ENCODE measurements at regions not wholly inside any gene's neighbourhood (a gene's known extent, or its start where the extent isn't known, plus 50 kb on each side); places are given as distances from the start of the nearest gene placed in this dataset.

GRCh38 chr9:26292943-26293342 is 599.7 kb downstream of the CAAP1 start:
- Histone ChIP-seq H3K27ac (ENCODE audit: low read length) (no peak overlapping the region), H3K27me3 (ENCODE audit: control insufficient read depth, insufficient read depth, low read length) (no peaks in the 10 kb centered on the region), H3K4me1 (ENCODE audit: control insufficient read depth, insufficient read depth, low read length) (no peaks in the 10 kb centered on the region), H3K36me3 (ENCODE audit: control insufficient read depth, insufficient read depth, low read length) (no peaks in the 10 kb centered on the region), H3K9me3 (ENCODE audit: control insufficient read depth, insufficient read depth, low read depth, low read length) (no peaks in the 10 kb centered on the region), H3K4me3 (ENCODE audit: low read depth in 2 of 2, low read length in 2 of 2) (no peak overlapping the region)
- ChIA-PET CTCF (no interaction called here), POLR2A (no interaction called here)
- ATAC-seq, result peak; percentile 65
- intact Hi-C loops (cut with micrococcal nuclease; ENCODE audit: unreplicated experiment), result no loop called here
- no peak for DNase-seq (ENCODE audit: low read depth, low spot score)
- no TSS peak for BruUV-seq (replicated peaks)
- no peak for TF ChIP-seq TCF7L2 (IDR thresholded peaks at IDR 0.05; ENCODE audit: low read depth, low read length)
- no peak for TF ChIP-seq REST (IDR thresholded peaks at IDR 0.05; ENCODE audit: insufficient read depth in 1 of 2, low read depth in 2 of 2, low read length in 1 of 2)
- no peak for TF ChIP-seq POLR2AphosphoS5 (IDR thresholded peaks at IDR 0.05; ENCODE audit: low read depth, low read length)
- TF ChIP-seq CTCF (IDR thresholded peaks at IDR 0.05), result no peak
- no peak for TF ChIP-seq SIN3A (IDR thresholded peaks at IDR 0.05; ENCODE audit: borderline replicate concordance, insufficient read depth, low read depth, low read length)
- in situ Hi-C loops (cut with HindIII; ENCODE audit: low pct_unique_long_range_greater_than_20kb, low sequenced_read_pairs), result no loop called here

GRCh38 chr9:26271495-26272122 is 593.4 kb upstream of the TUSC1 start:
- CTCF ChIA-PET, result no interaction called here
- intact Hi-C loops (cut with micrococcal nuclease; ENCODE audit: unreplicated experiment) (no loop called here), in situ Hi-C loops (cut with HindIII; ENCODE audit: low pct_unique_long_range_greater_than_20kb, low sequenced_read_pairs) (no loop called here)
- H3K9me3 ChIP-seq (ENCODE audit: control insufficient read depth, insufficient read depth, low read depth, low read length), result no peaks in the 10 kb centered on the region
- TF ChIP-seq POLR2AphosphoS5 (IDR thresholded peaks at IDR 0.05; ENCODE audit: low read depth, low read length) (no peak), REST (IDR thresholded peaks at IDR 0.05; ENCODE audit: insufficient read depth in 1 of 2, low read depth in 2 of 2, low read length in 1 of 2) (no peak), TCF7L2 (IDR thresholded peaks at IDR 0.05; ENCODE audit: low read depth, low read length) (no peak), CTCF (IDR thresholded peaks at IDR 0.05) (no peak), SIN3A (IDR thresholded peaks at IDR 0.05; ENCODE audit: borderline replicate concordance, insufficient read depth, low read depth, low read length) (no peak)
- BruUV-seq (replicated peaks), result no TSS peak
- no peaks in the 10 kb centered on the region for H3K4me1 ChIP-seq (ENCODE audit: control insufficient read depth, insufficient read depth, low read length)
- no peak overlapping the region for H3K4me3 ChIP-seq (ENCODE audit: low read depth in 2 of 2, low read length in 2 of 2)
- no peaks in the 10 kb centered on the region for H3K36me3 ChIP-seq (ENCODE audit: control insufficient read depth, insufficient read depth, low read length)
- DNase-seq (ENCODE audit: low read depth, low spot score) (no peak), ATAC-seq (no peak)
- POLR2A ChIA-PET, result no interaction called here
- no peaks in the 10 kb centered on the region for H3K27me3 ChIP-seq (ENCODE audit: control insufficient read depth, insufficient read depth, low read length)
- no peak overlapping the region for H3K27ac ChIP-seq (ENCODE audit: low read length)
